Upper lobe of right lung (tissue), 1 donor: ENCODE measurements at regions not wholly inside any gene's neighbourhood (a gene's known extent, or its start where the extent isn't known, plus 50 kb on each side); places are given as distances from the start of the nearest gene placed in this dataset.
"Not testable (repeated sequence)": the region's sequence is repeated elsewhere in the genome, so short reads cannot be mapped to it uniquely, and the experiment has no call there.

ENCODE experiments used
- ATAC-seq: fragments of 200-7000 bp; cut with Tn5 transposase; one replicate; pipeline ENCODE4 v1.9.1; 2020; ENCODE audit warnings: mild to moderate bottlenecking, moderate library complexity
- DNase-seq: peaks from one replicate; pipeline ENCODE4 v3.0.0-alpha.2; 2020
- H3K27ac ChIP-seq: fragments of 200-600 bp; one replicate; pipeline ENCODE4 v1.8.0; 2022
- H3K27me3 ChIP-seq: fragments of 200-600 bp; one replicate; pipeline ENCODE4 v1.8.0; 2022; ENCODE audit warnings: mild to moderate bottlenecking
- H3K36me3 ChIP-seq: fragments of 200-600 bp; one replicate; pipeline ENCODE4 v1.8.0; 2022
- H3K4me1 ChIP-seq: fragments of 200-600 bp; one replicate; pipeline ENCODE4 v1.8.0; 2022
- H3K4me3 ChIP-seq: fragments of 200-600 bp; one replicate; pipeline ENCODE4 v1.8.0; 2022; ENCODE audit warnings: mild to moderate bottlenecking
- H3K9me3 ChIP-seq: fragments of 200-600 bp; one replicate; pipeline ENCODE4 v1.8.0; 2022
- intact Hi-C: fragments of 100-400 bp; cut with DNase I; formaldehyde crosslinking; loops from one replicate; pipeline ENCODE4 v1.11.0; 2022
- TF ChIP-seq, protein P1 (sequence below): fragments of 200-600 bp; IDR thresholded peaks from one replicate; pipeline ENCODE4 v1.8.0; 2022; ENCODE audit warnings: antibody characterized with exemption
- donor health status: DM: no; HTN: yes; CAD: no; lungs with severe emphysema.

DNA sequence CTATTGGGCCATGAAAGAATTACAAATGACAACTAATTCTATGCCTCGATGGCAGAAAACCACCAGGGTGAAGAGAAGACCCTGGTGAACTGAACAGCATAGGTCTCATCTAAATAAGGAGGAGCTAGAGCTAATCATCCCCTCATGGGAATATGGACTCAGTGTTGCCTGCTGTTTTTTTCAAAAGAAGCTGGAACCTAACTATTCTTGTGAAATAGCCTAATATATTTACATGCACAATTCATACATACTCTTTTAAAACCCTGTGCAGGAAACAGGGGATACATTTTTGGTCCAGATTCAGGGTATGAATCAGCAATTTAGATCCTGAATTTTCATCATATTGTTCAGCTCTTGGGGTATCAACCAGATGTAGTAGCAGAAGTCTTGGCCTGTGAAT lies 560.6 kb downstream of the TOX3 start:
- intact Hi-C loops: no loop called here
- Histone ChIP-seq H3K9me3 (no peaks in the 10 kb centered on the region), H3K36me3 (no peaks in the 10 kb centered on the region)

DNA sequence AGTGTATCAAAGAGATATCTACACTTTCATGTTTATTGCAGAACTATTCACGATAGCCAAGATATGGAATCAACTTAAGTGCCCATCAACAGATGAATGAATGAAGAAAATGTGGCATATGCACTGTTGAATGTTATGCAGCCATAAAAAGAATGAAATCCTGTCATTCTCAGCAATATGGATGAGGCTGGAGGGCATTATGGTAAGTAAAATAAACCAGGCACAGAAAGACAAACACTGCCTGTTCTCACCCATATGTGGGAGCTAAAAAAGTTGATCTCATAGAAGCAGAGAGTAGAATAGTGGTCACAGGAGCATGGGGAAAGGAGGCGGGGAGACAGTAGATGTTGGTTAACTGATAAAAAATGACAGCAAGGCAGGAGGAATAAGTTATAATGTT lies 561.8 kb downstream of the TOX3 start:
- intact Hi-C loops: no loop called here

More for the DNA sequence above, 560.6 kb downstream of the TOX3 start:
- Histone ChIP-seq H3K4me1 (no peaks in the 10 kb centered on the region), H3K4me3 (no peak overlapping the region), H3K27ac (no peak overlapping the region), H3K27me3 (no peaks in the 10 kb centered on the region)
- TF ChIP-seq, protein P1, sequence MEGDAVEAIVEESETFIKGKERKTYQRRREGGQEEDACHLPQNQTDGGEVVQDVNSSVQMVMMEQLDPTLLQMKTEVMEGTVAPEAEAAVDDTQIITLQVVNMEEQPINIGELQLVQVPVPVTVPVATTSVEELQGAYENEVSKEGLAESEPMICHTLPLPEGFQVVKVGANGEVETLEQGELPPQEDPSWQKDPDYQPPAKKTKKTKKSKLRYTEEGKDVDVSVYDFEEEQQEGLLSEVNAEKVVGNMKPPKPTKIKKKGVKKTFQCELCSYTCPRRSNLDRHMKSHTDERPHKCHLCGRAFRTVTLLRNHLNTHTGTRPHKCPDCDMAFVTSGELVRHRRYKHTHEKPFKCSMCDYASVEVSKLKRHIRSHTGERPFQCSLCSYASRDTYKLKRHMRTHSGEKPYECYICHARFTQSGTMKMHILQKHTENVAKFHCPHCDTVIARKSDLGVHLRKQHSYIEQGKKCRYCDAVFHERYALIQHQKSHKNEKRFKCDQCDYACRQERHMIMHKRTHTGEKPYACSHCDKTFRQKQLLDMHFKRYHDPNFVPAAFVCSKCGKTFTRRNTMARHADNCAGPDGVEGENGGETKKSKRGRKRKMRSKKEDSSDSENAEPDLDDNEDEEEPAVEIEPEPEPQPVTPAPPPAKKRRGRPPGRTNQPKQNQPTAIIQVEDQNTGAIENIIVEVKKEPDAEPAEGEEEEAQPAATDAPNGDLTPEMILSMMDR: no peak
- no peak for ATAC-seq
- DNase-seq: no peak

DNA sequence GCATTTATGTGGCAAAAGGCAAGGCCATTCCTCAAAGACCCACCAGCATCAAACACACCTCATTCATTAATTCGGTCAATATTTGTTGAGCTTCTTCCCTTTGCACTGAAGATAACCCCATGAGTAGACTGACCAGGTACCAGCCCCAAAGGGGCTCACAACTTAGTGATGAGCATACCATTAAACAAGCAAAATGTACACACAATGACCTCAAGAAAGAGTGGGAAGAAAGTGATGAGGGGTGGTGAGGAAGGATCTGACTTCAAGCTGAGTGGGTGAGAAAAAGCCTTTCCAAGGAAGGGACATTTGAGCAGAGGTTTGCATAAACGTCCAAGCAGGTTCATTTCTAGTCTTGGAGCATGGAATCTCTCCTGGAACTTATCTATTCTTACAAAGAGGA lies 562.5 kb downstream of the TOX3 start:
- no peaks in the 10 kb centered on the region for H3K4me1 ChIP-seq
- no peaks in the 10 kb centered on the region for H3K36me3 ChIP-seq
- TF ChIP-seq, protein P1: no peak
- H3K27me3 ChIP-seq: no peaks in the 10 kb centered on the region
- no peak overlapping the region for H3K4me3 ChIP-seq
- ATAC-seq (no peak), DNase-seq (no peak)
- H3K9me3 ChIP-seq: no peaks in the 10 kb centered on the region
- H3K27ac ChIP-seq: no peak overlapping the region
- intact Hi-C loops: no loop called here

More for the DNA sequence above, 561.8 kb downstream of the TOX3 start:
- H3K9me3 ChIP-seq: no peaks in the 10 kb centered on the region
- no peak overlapping the region for H3K27ac ChIP-seq
- no peak overlapping the region for H3K4me3 ChIP-seq
- no peak for ATAC-seq
- no peaks in the 10 kb centered on the region for H3K4me1 ChIP-seq
- DNase-seq: no peak
- TF ChIP-seq, protein P1: no peak
- no peaks in the 10 kb centered on the region for H3K27me3 ChIP-seq
- H3K36me3 ChIP-seq: no peaks in the 10 kb centered on the region

DNA sequence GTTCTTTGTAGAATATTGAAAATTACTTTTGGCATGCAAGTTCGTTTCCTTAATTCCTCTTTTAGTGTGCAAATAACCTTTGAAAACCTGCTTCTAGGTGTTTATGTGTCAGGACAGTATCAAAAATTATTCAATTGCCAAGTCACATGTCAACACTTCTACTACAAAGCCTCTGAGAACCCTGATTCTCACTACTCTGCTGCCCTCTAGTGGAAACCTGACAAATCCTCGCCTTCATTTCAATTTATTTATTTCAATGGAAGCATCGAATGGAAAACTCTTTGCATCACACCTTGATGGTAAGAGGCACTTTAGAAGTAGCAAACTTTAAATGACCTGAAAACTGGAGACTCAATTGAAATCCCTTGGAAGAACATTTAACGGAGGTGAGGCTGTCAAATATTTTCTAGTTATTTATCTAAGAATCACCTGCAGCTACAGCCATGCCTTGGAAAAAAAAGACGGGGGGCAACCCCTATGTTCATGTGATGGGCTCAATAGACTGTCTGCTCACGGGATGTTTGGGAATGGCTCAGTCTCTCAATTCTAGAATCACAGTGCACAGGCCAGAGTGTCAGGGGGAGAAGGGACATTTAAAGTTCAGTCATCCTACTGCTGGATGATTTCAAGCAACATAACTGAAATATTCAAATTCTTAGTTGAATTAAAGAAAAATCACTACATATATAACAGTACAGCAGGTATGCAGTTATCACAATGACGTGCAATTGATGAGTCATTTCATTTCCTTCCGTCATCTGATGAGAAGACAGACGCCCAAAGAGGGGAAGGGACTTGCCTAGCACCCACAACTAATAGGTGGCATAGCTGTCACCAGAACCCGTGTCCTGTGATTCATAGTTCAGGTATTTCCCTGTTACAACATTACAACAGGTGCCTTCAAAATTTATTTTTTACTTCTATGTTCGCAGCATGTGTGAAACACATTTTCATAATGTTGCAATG lies 563.9 kb downstream of the TOX3 start:
- Histone ChIP-seq H3K27ac (no peak overlapping the region), H3K36me3 (no peaks in the 10 kb centered on the region), H3K4me1 (no peaks in the 10 kb centered on the region), H3K9me3 (no peaks in the 10 kb centered on the region), H3K4me3 (no peak overlapping the region), H3K27me3 (no peaks in the 10 kb centered on the region)
- intact Hi-C loops: no loop called here
- TF ChIP-seq, protein P1: peak; percentile 73
- peak; percentile 85 for ATAC-seq
- DNase-seq: no peak

DNA sequence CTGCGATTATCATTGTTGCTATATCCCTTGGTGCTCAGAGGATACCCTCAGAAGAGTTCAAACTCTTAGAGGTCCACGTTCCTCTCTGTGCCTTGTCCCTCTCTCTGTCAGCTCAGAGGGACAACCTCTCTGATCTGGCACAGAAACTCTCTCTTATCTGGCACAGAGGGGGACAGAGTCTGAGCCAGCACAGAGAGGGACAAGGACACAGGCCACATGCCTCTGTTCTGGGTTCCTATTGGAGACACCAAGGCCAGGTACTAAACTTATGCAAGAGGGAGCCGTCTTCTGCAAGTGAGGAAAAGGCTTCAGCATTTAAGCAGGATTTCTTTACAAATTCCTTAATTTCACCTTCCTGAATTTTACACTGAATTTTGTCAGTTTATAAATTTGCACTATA lies 565.2 kb downstream of the TOX3 start:
- ATAC-seq: no peak
- Histone ChIP-seq H3K36me3 (no peaks in the 10 kb centered on the region), H3K9me3 (no peaks in the 10 kb centered on the region), H3K27me3 (no peaks in the 10 kb centered on the region), H3K4me3 (no peak overlapping the region), H3K4me1 (no peaks in the 10 kb centered on the region), H3K27ac (no peak overlapping the region)
- no peak for DNase-seq
- intact Hi-C loops: no loop called here
- TF ChIP-seq, protein P1: no peak

DNA sequence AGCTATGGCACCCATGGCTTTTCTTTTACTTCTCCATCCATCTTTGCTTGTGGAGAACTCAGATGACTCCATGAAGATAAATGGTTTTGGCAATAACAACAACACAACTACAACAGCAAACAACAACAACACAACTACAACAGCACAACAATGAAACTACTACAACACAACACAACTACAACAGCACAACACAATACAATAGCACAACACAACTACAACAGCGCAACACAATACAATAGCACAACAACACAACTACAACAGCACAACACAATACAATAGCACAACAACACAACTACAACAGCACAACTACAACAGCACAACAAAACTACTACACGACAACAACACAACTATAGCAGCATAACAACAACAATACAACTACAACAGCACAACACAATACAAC lies 569.4 kb downstream of the TOX3 start:
- intact Hi-C loops, H3K9me3 ChIP-seq, H3K27ac ChIP-seq, H3K27me3 ChIP-seq, H3K4me1 ChIP-seq, H3K36me3 ChIP-seq, DNase-seq, H3K4me3 ChIP-seq, ATAC-seq: not testable (repeated sequence)
